NCI-H2196 treated with DMSO at 0.1 percent for 48 hours (cell line): ENCODE measurements at regions not wholly inside any gene's neighbourhood (a gene's known extent, or its start where the extent isn't known, plus 50 kb on each side); places are given as distances from the start of the nearest gene placed in this dataset.

Experiments
- DNase-seq: peaks from one replicate; lab custom pipeline; 2025; ENCODE audit not compliant: unreplicated experiment; lab: John Stamatoyannopoulos, UW

- DNase-seq, result no peak
Measured at GRCh38 chr1:201589186-201589585, 50.3 kb downstream of the NAV1 start.

GRCh38 chr1:201590474-201590873 is 51.5 kb downstream of the NAV1 start:
- no peak for DNase-seq

- DNase-seq, result no peak
Measured at GRCh38 chr1:201591348-201591747, 52.4 kb downstream of the NAV1 start.

GRCh38 chr1:201591981-201592380 is 53.1 kb downstream of the NAV1 start:
- no peak for DNase-seq

- no peak for DNase-seq
Measured at GRCh38 chr1:201593200-201593921, 54.4 kb downstream of the NAV1 start.

- DNase-seq, result no peak
Measured at GRCh38 chr1:201594575-201595245, 55.8 kb downstream of the NAV1 start.

- no peak for DNase-seq
Measured at GRCh38 chr1:201595381-201595780, 56.5 kb downstream of the NAV1 start.

- no peak for DNase-seq
Measured at GRCh38 chr1:201596101-201596868, 57.4 kb downstream of the NAV1 start.

- peak; percentile 99 for DNase-seq
Measured at GRCh38 chr1:201597551-201598230, 58.8 kb downstream of the NAV1 start.

- DNase-seq, result no peak
Measured at GRCh38 chr1:201598396-201598795, 59.5 kb downstream of the NAV1 start.

- no peak for DNase-seq
Measured at GRCh38 chr1:201598973-201599372, 60.0 kb downstream of the NAV1 start.

- no peak for DNase-seq
Measured at GRCh38 chr1:201599548-201599947, 60.6 kb downstream of the NAV1 start.

GRCh38 chr1:201602413-201603265 is 63.7 kb downstream of the NAV1 start:
- no peak for DNase-seq

- no peak for DNase-seq
Measured at GRCh38 chr1:201603613-201604232, 64.8 kb downstream of the NAV1 start.

- DNase-seq, result no peak
Measured at GRCh38 chr1:201605385-201606010, 66.6 kb downstream of the NAV1 start.

GRCh38 chr1:201606096-201606495 is 67.2 kb downstream of the NAV1 start:
- DNase-seq, result no peak

GRCh38 chr1:201606623-201607022 is 67.7 kb downstream of the NAV1 start:
- DNase-seq, result no peak

GRCh38 chr1:201608635-201609395 is 69.9 kb downstream of the NAV1 start:
- DNase-seq, result no peak
